Myocyte (in vitro differentiated cells): ENCODE measurements at regions not wholly inside any gene's neighbourhood (a gene's known extent, or its start where the extent isn't known, plus 50 kb on each side); places are given as distances from the start of the nearest gene placed in this dataset.
A peak's percentile ranks its signal among the peaks of the same experiment; 100 is the strongest.
"Not testable (repeated sequence)": the region's sequence is repeated elsewhere in the genome, so short reads cannot be mapped to it uniquely, and the experiment has no call there.

Experiments used
- DNase-seq: peaks from one replicate; pipeline ENCODE4 v3.0.0-alpha.2; 2012; ENCODE audit warnings: low read depth

GRCh38 chr2:180699657-180700361 lies 280.6 kb upstream of the UBE2E3 start:
- DNase-seq = peak; percentile 11

- no peak for DNase-seq
Observed at GRCh38 chr2:180698668-180699067, 281.7 kb upstream of the UBE2E3 start.

- no peak for DNase-seq
Observed at GRCh38 chr2:180695586-180696401, 284.6 kb upstream of the UBE2E3 start.

- no peak for DNase-seq
Observed at GRCh38 chr2:180694445-180695421, 285.7 kb upstream of the UBE2E3 start.

- no peak for DNase-seq
Observed at GRCh38 chr2:180692322-180692721, 288.1 kb upstream of the UBE2E3 start.

GRCh38 chr2:180691855-180692223 lies 288.6 kb upstream of the UBE2E3 start:
- not testable (repeated sequence) for DNase-seq

GRCh38 chr2:180691186-180691854 lies 289.1 kb upstream of the UBE2E3 start:
- DNase-seq = not testable (repeated sequence)

- no peak for DNase-seq
Observed at GRCh38 chr2:180690611-180691010, 289.8 kb upstream of the UBE2E3 start.

GRCh38 chr2:180682871-180683270 lies 297.5 kb upstream of the UBE2E3 start:
- no peak for DNase-seq

GRCh38 chr2:180679693-180680092 lies 300.7 kb upstream of the UBE2E3 start:
- peak; percentile 52 for DNase-seq

- no peak for DNase-seq
Observed at GRCh38 chr2:180678625-180678972, 301.8 kb upstream of the UBE2E3 start.

- DNase-seq = no peak
Observed at GRCh38 chr2:180677930-180678624, 302.3 kb upstream of the UBE2E3 start.

GRCh38 chr2:180677200-180677599 lies 303.2 kb upstream of the UBE2E3 start:
- no peak for DNase-seq

- DNase-seq = no peak
Observed at GRCh38 chr2:180676520-180677025, 303.8 kb upstream of the UBE2E3 start.

- DNase-seq = no peak
Observed at GRCh38 chr2:180675170-180675569, 305.2 kb upstream of the UBE2E3 start.

GRCh38 chr2:180672377-180672776 lies 308.0 kb upstream of the UBE2E3 start:
- no peak for DNase-seq

GRCh38 chr2:180670302-180671003 lies 310.0 kb upstream of the UBE2E3 start:
- no peak for DNase-seq

GRCh38 chr2:180669016-180669415 lies 311.4 kb upstream of the UBE2E3 start:
- DNase-seq = no peak

- DNase-seq = no peak
Observed at GRCh38 chr2:180664507-180664906, 315.9 kb upstream of the UBE2E3 start.
